C4-2B (cell line): ENCODE measurements at regions not wholly inside any gene's neighbourhood (a gene's known extent, or its start where the extent isn't known, plus 50 kb on each side); places are given as distances from the start of the nearest gene placed in this dataset.

Experiments
- ZFX ChIP-seq: fragments of 450-650 bp; IDR thresholded peaks from 2 replicates; pipeline ENCODE4 v1.6.1; 2017
- TF ChIP-seq, protein P1 (sequence below): fragments of 450-650 bp; conservative IDR thresholded peaks from 2 replicates; pipeline ENCODE4 v1.5.1; 2017; ENCODE audit warnings: mild to moderate bottlenecking

GRCh38 chr7:91397096-91397495, 132.9 kb downstream of the FZD1 start:
- TF ChIP-seq, protein P1, sequence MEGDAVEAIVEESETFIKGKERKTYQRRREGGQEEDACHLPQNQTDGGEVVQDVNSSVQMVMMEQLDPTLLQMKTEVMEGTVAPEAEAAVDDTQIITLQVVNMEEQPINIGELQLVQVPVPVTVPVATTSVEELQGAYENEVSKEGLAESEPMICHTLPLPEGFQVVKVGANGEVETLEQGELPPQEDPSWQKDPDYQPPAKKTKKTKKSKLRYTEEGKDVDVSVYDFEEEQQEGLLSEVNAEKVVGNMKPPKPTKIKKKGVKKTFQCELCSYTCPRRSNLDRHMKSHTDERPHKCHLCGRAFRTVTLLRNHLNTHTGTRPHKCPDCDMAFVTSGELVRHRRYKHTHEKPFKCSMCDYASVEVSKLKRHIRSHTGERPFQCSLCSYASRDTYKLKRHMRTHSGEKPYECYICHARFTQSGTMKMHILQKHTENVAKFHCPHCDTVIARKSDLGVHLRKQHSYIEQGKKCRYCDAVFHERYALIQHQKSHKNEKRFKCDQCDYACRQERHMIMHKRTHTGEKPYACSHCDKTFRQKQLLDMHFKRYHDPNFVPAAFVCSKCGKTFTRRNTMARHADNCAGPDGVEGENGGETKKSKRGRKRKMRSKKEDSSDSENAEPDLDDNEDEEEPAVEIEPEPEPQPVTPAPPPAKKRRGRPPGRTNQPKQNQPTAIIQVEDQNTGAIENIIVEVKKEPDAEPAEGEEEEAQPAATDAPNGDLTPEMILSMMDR: no peak
- TF ChIP-seq ZFX: no peak
